GM13977 (cell line): ENCODE measurements at regions not wholly inside any gene's neighbourhood (a gene's known extent, or its start where the extent isn't known, plus 50 kb on each side); places are given as distances from the start of the nearest gene placed in this dataset.
"Not testable (repeated sequence)": the region's sequence is repeated elsewhere in the genome, so short reads cannot be mapped to it uniquely, and the experiment has no call there.

Experiments used
- DNase-seq: peaks from one replicate; pipeline ENCODE4 v3.0.0; 2012; ENCODE audit warnings: low spot score
- CTCF ChIP-seq: IDR thresholded peaks from 2 replicates; pipeline ENCODE4 v1.5.1; 2012; ENCODE audit warnings: mild to moderate bottlenecking, control low read depth; ENCODE audit not compliant: insufficient read depth; ENCODE audit errors: extremely low read depth, missing control alignments
- in situ Hi-C: fragments of 300-500 bp; cut with MboI; formaldehyde crosslinking; loops from one replicate; pipeline ENCODE4 v1.12.0; 2022; ENCODE audit warnings: low sequenced_read_pairs, low pct_unique_long_range_greater_than_20kb, mixed read lengths, inconsistent platforms; ENCODE audit not compliant: unreplicated experiment

- in situ Hi-C loops, result no loop called here
- no peak for DNase-seq
- no peak for TF ChIP-seq CTCF
Measured at GRCh38 chrX:128699716-128700285, 647.6 kb upstream of the ACTRT1 start.

GRCh38 chrX:128698573-128699181, 646.5 kb upstream of the ACTRT1 start:
- in situ Hi-C loops, result no loop called here
- DNase-seq, result no peak
- no peak for TF ChIP-seq CTCF

- DNase-seq, result no peak
- no peak for TF ChIP-seq CTCF
- in situ Hi-C loops, result no loop called here
Measured at GRCh38 chrX:128691872-128692271, 639.7 kb upstream of the ACTRT1 start.

- no peak for TF ChIP-seq CTCF
- in situ Hi-C loops, result no loop called here
- DNase-seq, result no peak
Measured at GRCh38 chrX:128685387-128685786, 633.2 kb upstream of the ACTRT1 start.

- no peak for DNase-seq
- in situ Hi-C loops, result no loop called here
- TF ChIP-seq CTCF, result no peak
Measured at GRCh38 chrX:128676651-128677050, 624.4 kb upstream of the ACTRT1 start.

- DNase-seq, in situ Hi-C loops: not testable (repeated sequence)
Measured at GRCh38 chrX:128674326-128675086, 622.3 kb upstream of the ACTRT1 start.

- in situ Hi-C loops, result no loop called here
- TF ChIP-seq CTCF, result no peak
Measured at GRCh38 chrX:128664211-128664610, 612.0 kb upstream of the ACTRT1 start.

More at GRCh38 chrX:128664211-128664610, 612.0 kb upstream of the ACTRT1 start:
- DNase-seq, result no peak
